ENCODE measurements at regions not wholly inside any gene's neighbourhood (a gene's known extent, or its start where the extent isn't known, plus 50 kb on each side); places are given as distances from the start of the nearest gene placed in this dataset.

DNA sequence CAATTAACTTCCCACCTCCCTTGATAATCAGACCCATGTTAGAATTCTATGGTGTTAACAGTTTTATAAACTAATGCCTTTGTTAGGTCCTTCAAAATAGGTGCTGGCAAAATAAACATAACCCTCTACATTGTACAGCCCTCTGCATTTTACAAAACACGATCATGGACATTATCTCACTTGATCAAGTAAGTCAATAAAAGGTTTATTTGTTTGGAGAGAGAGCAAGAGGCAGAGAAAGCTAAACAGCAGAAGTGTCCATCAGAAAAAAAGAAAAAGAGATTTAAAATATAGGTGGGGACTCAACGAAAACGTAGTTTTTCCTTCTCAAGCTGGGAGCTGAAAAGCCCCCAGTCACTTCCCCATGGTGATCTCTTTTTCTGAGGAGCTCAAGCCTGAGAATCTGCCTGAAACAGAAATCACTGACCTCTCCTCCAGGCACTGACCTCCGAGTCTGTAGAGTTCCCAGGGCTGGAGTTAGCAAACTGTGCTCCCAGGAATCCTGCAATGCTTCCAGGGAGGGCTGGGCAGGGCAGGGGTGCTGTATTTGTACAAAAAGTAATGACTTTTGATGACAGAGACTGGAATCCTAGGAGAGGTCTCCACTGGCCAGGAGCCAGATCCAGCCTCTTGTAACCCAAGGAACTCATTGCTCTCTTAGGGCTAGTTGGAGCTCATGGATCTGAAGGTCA, 137.8 kb upstream of the KLHL29 start:
- no peak for TF ChIP-seq POLR2A (IDR thresholded peaks at IDR 0.05)
- TF ChIP-seq, protein P1, sequence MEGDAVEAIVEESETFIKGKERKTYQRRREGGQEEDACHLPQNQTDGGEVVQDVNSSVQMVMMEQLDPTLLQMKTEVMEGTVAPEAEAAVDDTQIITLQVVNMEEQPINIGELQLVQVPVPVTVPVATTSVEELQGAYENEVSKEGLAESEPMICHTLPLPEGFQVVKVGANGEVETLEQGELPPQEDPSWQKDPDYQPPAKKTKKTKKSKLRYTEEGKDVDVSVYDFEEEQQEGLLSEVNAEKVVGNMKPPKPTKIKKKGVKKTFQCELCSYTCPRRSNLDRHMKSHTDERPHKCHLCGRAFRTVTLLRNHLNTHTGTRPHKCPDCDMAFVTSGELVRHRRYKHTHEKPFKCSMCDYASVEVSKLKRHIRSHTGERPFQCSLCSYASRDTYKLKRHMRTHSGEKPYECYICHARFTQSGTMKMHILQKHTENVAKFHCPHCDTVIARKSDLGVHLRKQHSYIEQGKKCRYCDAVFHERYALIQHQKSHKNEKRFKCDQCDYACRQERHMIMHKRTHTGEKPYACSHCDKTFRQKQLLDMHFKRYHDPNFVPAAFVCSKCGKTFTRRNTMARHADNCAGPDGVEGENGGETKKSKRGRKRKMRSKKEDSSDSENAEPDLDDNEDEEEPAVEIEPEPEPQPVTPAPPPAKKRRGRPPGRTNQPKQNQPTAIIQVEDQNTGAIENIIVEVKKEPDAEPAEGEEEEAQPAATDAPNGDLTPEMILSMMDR (IDR thresholded peaks at IDR 0.05): no peak

All from heart left ventricle (tissue), 13 donors.